ENCODE measurements at regions not wholly inside any gene's neighbourhood (a gene's known extent, or its start where the extent isn't known, plus 50 kb on each side); places are given as distances from the start of the nearest gene placed in this dataset.

DNA sequence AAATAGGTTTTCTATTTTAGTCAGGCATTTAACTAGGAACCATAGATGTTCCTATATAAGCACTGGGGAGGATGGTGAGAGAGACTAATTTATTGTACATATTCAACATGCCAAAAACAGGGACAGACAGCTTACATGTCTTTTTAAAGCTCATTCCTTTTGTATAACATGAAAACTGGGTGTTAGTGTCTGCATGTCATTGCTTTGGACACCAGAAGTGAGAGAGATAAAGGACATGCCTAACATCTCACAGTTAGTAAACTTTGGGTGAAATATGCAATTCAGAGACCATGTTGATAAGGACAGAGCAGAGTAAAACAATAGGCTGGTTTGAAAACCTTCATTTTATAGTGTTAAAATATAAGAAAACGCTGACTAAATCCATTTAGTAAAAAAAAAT is 860.0 kb upstream of the LCORL start:
- TF ChIP-seq CTCF (IDR thresholded peaks at IDR 0.05) = no peak
- TF ChIP-seq POLR2A (IDR thresholded peaks at IDR 0.05) = no peak
- TF ChIP-seq POLR2AphosphoS5 (IDR thresholded peaks at IDR 0.05) = no peak
- TF ChIP-seq EP300 (IDR thresholded peaks at IDR 0.05) = no peak
